GM12891 (cell line): ENCODE measurements at regions not wholly inside any gene's neighbourhood (a gene's known extent, or its start where the extent isn't known, plus 50 kb on each side); places are given as distances from the start of the nearest gene placed in this dataset.
"Not testable (repeated sequence)": the region's sequence is repeated elsewhere in the genome, so short reads cannot be mapped to it uniquely, and the experiment has no call there.

ENCODE experiments used
- PAX5 ChIP-seq: IDR thresholded peaks from 2 replicates; pipeline ENCODE4 v1.6.1; 2011; ENCODE audit warnings: low read length, moderate library complexity, mild to moderate bottlenecking; ENCODE audit not compliant: insufficient read depth, severe bottlenecking
- POLR2A ChIP-seq: IDR thresholded peaks from 2 replicates; pipeline ENCODE4 v1.6.1; 2011; ENCODE audit warnings: low read depth, low read length, control low read depth
- POLR2AphosphoS5 ChIP-seq: IDR thresholded peaks from 2 replicates; pipeline ENCODE4 v1.6.1; 2011; ENCODE audit warnings: low read depth, low read length, control low read depth
- POU2F2 ChIP-seq: IDR thresholded peaks from 2 replicates; pipeline ENCODE4 v1.6.1; 2011; ENCODE audit warnings: low read depth, mild to moderate bottlenecking, control low read depth, low read length, moderate library complexity
- TAF1 ChIP-seq: IDR thresholded peaks from 2 replicates; pipeline ENCODE4 v1.6.1; 2011; ENCODE audit warnings: low read depth, low read length, control low read depth

DNA sequence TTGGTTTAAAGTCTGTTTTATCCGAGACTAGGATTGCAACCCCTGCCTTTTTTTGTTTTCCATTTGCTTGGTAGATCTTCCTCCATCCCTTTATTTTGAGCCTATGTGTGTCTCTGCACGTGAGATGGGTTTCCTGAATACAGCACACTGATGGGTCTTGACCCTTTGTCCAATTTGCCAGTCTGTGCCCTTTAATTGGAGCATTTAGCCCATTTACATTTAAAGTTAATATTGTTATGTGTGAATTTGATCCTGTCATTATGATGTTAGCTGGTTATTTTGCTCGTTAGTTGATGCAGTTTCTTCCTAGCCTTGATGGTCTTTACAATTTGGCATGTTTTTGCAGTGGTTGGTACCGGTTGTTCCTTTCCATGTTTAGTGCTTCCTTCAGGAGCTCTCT lies 70.8 kb upstream of the CTNNA1 start:
- TF ChIP-seq TAF1, POLR2A, POLR2AphosphoS5, POU2F2, PAX5: not testable (repeated sequence)
